IMR-90 (cell line): ENCODE measurements at regions not wholly inside any gene's neighbourhood (a gene's known extent, or its start where the extent isn't known, plus 50 kb on each side); places are given as distances from the start of the nearest gene placed in this dataset.

Experiments used
- ATAC-seq: fragments of 200-7000 bp; cut with Tn5 transposase; 2 replicates; pipeline ENCODE4 v1.9.1; 2020; ENCODE audit warnings: low read depth, mild to moderate bottlenecking, moderate library complexity
- BruUV-seq: library from RNA; stranded (reverse); fragments of 400-500 nt; replicated peaks from 2 replicates; lab custom pipeline; 2021; lab: Mats Ljungman, UMichigan
- CTCF ChIA-PET: fragments of 300-600 bp; formaldehyde crosslinking; extraction: SDS; loops from one replicate; lab custom pipeline; 2021; ENCODE audit warnings: antibody characterized with exemption; lab: Yijun Ruan, JAX
- POLR2A ChIA-PET: fragments of 300-600 bp; sonication (Branson Sonifier 250); formaldehyde crosslinking; loops from one replicate; lab custom pipeline; 2022; ENCODE audit warnings: antibody characterized with exemption; ENCODE audit not compliant: unreplicated experiment; lab: Charles Lee
- DNase-seq: peaks from one replicate; pipeline ENCODE4 v3.0.0; 2013
- H2AFZ ChIP-seq: replicated peaks from 2 replicates; pipeline ENCODE3; 2013; ENCODE audit warnings: low read length, mild to moderate bottlenecking; ENCODE audit not compliant: poor library complexity
- H2AK5ac ChIP-seq: 2 replicates; pipeline ENCODE4 v1.6.1; 2013; ENCODE audit warnings: low read depth, low read length, inconsistent platforms
- H2AK9ac ChIP-seq: replicated peaks from 2 replicates; pipeline ENCODE3; 2013; ENCODE audit warnings: mild to moderate bottlenecking, low read depth, low read length, moderate library complexity; ENCODE audit not compliant: poor library complexity
- H2BK120ac ChIP-seq: 2 replicates; pipeline ENCODE4 v1.6.1; 2013; ENCODE audit warnings: low read depth, low read length, inconsistent platforms
- H2BK15ac ChIP-seq: 3 replicates; pipeline ENCODE4 v1.6.1; 2013; ENCODE audit warnings: low read depth, low read length, inconsistent platforms
- H2BK20ac ChIP-seq: 2 replicates; pipeline ENCODE4 v1.6.1; 2013; ENCODE audit warnings: low read depth, mild to moderate bottlenecking, inconsistent platforms, low read length, moderate library complexity
- H2BK5ac ChIP-seq: 2 replicates; pipeline ENCODE4 v1.6.1; 2013; ENCODE audit warnings: mild to moderate bottlenecking, low read depth, low read length, inconsistent platforms; ENCODE audit not compliant: poor library complexity, severe bottlenecking
- H3K14ac ChIP-seq: replicated peaks from 2 replicates; pipeline ENCODE4 v1.6.1; 2013; ENCODE audit warnings: low read depth, low read length, inconsistent platforms
- H3K18ac ChIP-seq: 2 replicates; pipeline ENCODE4 v1.6.1; 2013; ENCODE audit warnings: low read depth, low read length, control low read depth
- H3K23ac ChIP-seq: 2 replicates; pipeline ENCODE4 v1.6.1; 2013; ENCODE audit warnings: low read depth, low read length, inconsistent platforms
- H3K27ac ChIP-seq: 2 replicates; pipeline ENCODE4 v1.5.1; 2013; ENCODE audit warnings: mild to moderate bottlenecking, control low read depth, low read length; ENCODE audit not compliant: insufficient read depth
- H3K27me3 ChIP-seq: 2 replicates; pipeline ENCODE4 v1.6.1; 2013; ENCODE audit warnings: low read length; ENCODE audit not compliant: control insufficient read depth, insufficient read depth
- H3K36me3 ChIP-seq: 2 replicates; pipeline ENCODE4 v1.6.1; 2013; ENCODE audit warnings: low read length, mixed read lengths; ENCODE audit not compliant: control insufficient read depth, insufficient read depth
- H3K4ac ChIP-seq: 2 replicates; pipeline ENCODE4 v1.6.1; 2013; ENCODE audit warnings: low read depth, low read length, inconsistent platforms
- H3K4me1 ChIP-seq: 2 replicates; pipeline ENCODE4 v1.6.1; 2013; ENCODE audit warnings: low read length, mixed read lengths; ENCODE audit not compliant: control insufficient read depth, insufficient read depth
- H3K4me2 ChIP-seq: 2 replicates; pipeline ENCODE4 v1.6.1; 2013; ENCODE audit warnings: low read depth, mild to moderate bottlenecking, control low read depth, low read length, moderate library complexity
- H3K4me3 ChIP-seq: 2 replicates; pipeline ENCODE4 v1.5.1; 2013; ENCODE audit warnings: low read depth, mild to moderate bottlenecking, control low read depth, low read length, moderate library complexity; ENCODE audit not compliant: insufficient read depth
- H3K56ac ChIP-seq: 2 replicates; pipeline ENCODE4 v1.6.1; 2013; ENCODE audit warnings: low read length, inconsistent platforms; ENCODE audit not compliant: insufficient read depth; ENCODE audit errors: extremely low read depth
- H3K79me1 ChIP-seq, 2 experiments: 2 replicates each; pipeline ENCODE4 v1.6.1; 2013; ENCODE audit warnings: low read length in 2 of 2, inconsistent platforms in 1 of 2, low read depth in 1 of 2
- H3K9ac ChIP-seq: 2 replicates; pipeline ENCODE4 v1.6.1; 2013; ENCODE audit warnings: low read depth, low read length, control low read depth
- H3K9me1 ChIP-seq: 2 replicates; pipeline ENCODE4 v1.6.1; 2013; ENCODE audit warnings: low read length, inconsistent platforms; ENCODE audit not compliant: insufficient read depth
- H3K9me3 ChIP-seq: 2 replicates; pipeline ENCODE4 v1.6.1; 2013; ENCODE audit warnings: low read length; ENCODE audit not compliant: control insufficient read depth, insufficient read depth
- H4K20me1 ChIP-seq: 2 replicates; pipeline ENCODE4 v1.6.1; 2013; ENCODE audit warnings: low read length, inconsistent platforms; ENCODE audit not compliant: insufficient read depth
- H4K5ac ChIP-seq: 2 replicates; pipeline ENCODE4 v1.6.1; 2013; ENCODE audit warnings: mild to moderate bottlenecking, low read depth, low read length, control low read depth
- H4K8ac ChIP-seq, 2 experiments: 2 replicates each; pipeline ENCODE4 v1.6.1; 2013; ENCODE audit warnings: low read depth in 2 of 2, low read length in 2 of 2, control low read depth in 1 of 2, inconsistent platforms in 1 of 2
- H4K91ac ChIP-seq: 2 replicates; pipeline ENCODE4 v1.6.1; 2013; ENCODE audit warnings: low read depth, low read length, inconsistent platforms; ENCODE audit not compliant: insufficient read depth
- MXI1 ChIP-seq: IDR thresholded peaks from 2 replicates; pipeline ENCODE4 v1.6.1; 2012; ENCODE audit warnings: low read depth, mild to moderate bottlenecking, low read length, moderate library complexity, borderline replicate concordance
- RCOR1 ChIP-seq: IDR thresholded peaks from 2 replicates; pipeline ENCODE4 v1.6.1; 2012; ENCODE audit warnings: mild to moderate bottlenecking, low read length, improper control_type of control experiment; ENCODE audit not compliant: insufficient replicate concordance
- USF2 ChIP-seq: fragments of 150-350 bp; IDR thresholded peaks from 2 replicates; pipeline ENCODE4 v1.6.1; 2017; ENCODE audit warnings: mild to moderate bottlenecking, antibody characterized with exemption, low read length, low read depth
- WGBS, 2 experiments: methylation state at CpG; one replicate each; pipeline versions ENCODE4 v1.1.5 to v1.1.7; 2013; ENCODE audit warnings: missing lambda C conversion rate in 2 of 2; ENCODE audit not compliant: insufficient read length in 1 of 2; ENCODE audit errors: extremely low coverage in 2 of 2; 5-methylcytosine and 5-hydroxymethylcytosine counted together
- dilution Hi-C: fragments of 300-500 bp; cut with HindIII; formaldehyde crosslinking; loops from one replicate; pipeline ENCODE4 v1.14.3; 2018; ENCODE audit warnings: low sequenced_read_pairs; ENCODE audit not compliant: unreplicated experiment
- in situ Hi-C: fragments of 300-500 bp; cut with MboI; formaldehyde crosslinking; loops from 3 replicates; pipeline ENCODE4 v1.14.3; 2019; ENCODE audit warnings: low sequenced_read_pairs, inconsistent platforms, mixed read lengths
- intact Hi-C: fragments of 100-400 bp; cut with micrococcal nuclease; formaldehyde crosslinking; loops from 2 replicates; pipeline ENCODE4 v1.10.0; 2022

GRCh38 chrX:65841263-65841662 is 173.8 kb downstream of the MSN start:
- Histone ChIP-seq H4K5ac (no peak overlapping the region), H3K14ac (no peak overlapping the region), H3K4ac (no peak overlapping the region), H2AK9ac (no peak overlapping the region), H2BK5ac (no peak overlapping the region), H3K9ac (no peak overlapping the region), H2BK120ac (no peak overlapping the region), H4K20me1 (no peaks in the 10 kb centered on the region), H3K4me2 (no peak overlapping the region), H3K4me1 (no peaks in the 10 kb centered on the region), H3K23ac (no peak overlapping the region), H2BK20ac (no peak overlapping the region), H3K9me3 (no peaks in the 10 kb centered on the region), H4K8ac (no peak overlapping the region), H2AK5ac (no peak overlapping the region), H3K79me1 (no peaks in the 10 kb centered on the region), H2AFZ (no peak overlapping the region), H3K4me3 (no peak overlapping the region), H2BK15ac (no peak overlapping the region), H3K9me1 (no peaks in the 10 kb centered on the region), H3K36me3 (no peaks in the 10 kb centered on the region), H4K91ac (no peak overlapping the region), H3K18ac (no peak overlapping the region), H3K27me3 (peaks cover 4% of the 10 kb centered on the region), H3K27ac (no peak overlapping the region), H3K56ac (no peak overlapping the region)
- ChIA-PET POLR2A (no interaction called here), CTCF (no interaction called here)
- intact Hi-C loops (no loop called here), dilution Hi-C loops (no loop called here), in situ Hi-C loops (no loop called here)
- TF ChIP-seq USF2 (no peak), MXI1 (no peak), RCOR1 (no peak)
- no peak for ATAC-seq
- no peak for DNase-seq
- no CpG with 5 or more reads among the region's 2 CpGs for WGBS, 2 experiments
- no TSS peak for BruUV-seq
